ENCODE measurements at regions not wholly inside any gene's neighbourhood (a gene's known extent, or its start where the extent isn't known, plus 50 kb on each side); places are given as distances from the start of the nearest gene placed in this dataset.

DNA sequence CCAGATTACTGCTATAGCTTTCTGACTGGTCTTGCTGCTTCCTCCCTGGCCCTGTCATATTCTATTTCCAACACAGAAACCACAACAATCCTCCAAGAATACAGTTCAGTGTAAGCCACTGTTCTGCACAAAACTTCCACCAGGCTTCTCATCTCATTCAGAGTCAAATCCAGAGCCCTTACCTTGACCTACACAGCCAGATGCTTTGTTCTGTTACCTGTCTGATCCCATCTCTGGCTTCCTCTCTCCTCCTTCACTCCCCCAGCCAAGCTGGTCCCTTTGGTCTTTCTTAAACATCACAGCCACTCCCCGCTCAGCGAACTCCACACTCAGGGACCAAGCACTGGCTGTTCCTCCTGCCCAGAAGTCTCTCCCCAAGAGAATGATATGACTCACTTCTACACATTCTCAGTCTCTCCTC is 84.8 kb upstream of the BMP2K start:
- no CpG with 5 or more reads among the region's 2 CpGs for WGBS (ENCODE audit: extremely low coverage, insufficient read length, low lambda C conversion rate)

More for the DNA sequence above, 84.8 kb upstream of the BMP2K start:
- Mint-ChIP-seq H3K4me1 (peaks cover 0 to 11% of the 10 kb centered on the region in 2 experiments; a peak in 2 of 4 replicates), H3K4me3 (no peak overlapping the region), H3K9me3 (no peaks in the 10 kb centered on the region), H3K36me3 (ENCODE audit: insufficient read depth in 1 of 3, low read depth in 3 of 3) (no peaks in the 10 kb centered on the region), H3K27me3 (ENCODE audit: low read depth) (no peaks in the 10 kb centered on the region; the same call in 1 of the 2 replicates), H3K27ac (no peak overlapping the region)
- no peaks in the 10 kb centered on the region for H3K9me3 ChIP-seq (ENCODE audit: control insufficient read depth, low read depth, low read length)
- no peaks in the 10 kb centered on the region for H3K79me1 ChIP-seq (ENCODE audit: insufficient read depth, low read depth, low read length, poor library complexity, severe bottlenecking)
- no peak overlapping the region for H4K91ac ChIP-seq (ENCODE audit: insufficient read length, low read depth, low read length)
- H3K14ac ChIP-seq (ENCODE audit: insufficient read depth, low read length), result no peak overlapping the region
- H3K23ac ChIP-seq (ENCODE audit: insufficient read length, low read depth, low read length), result no peak overlapping the region
- no peak overlapping the region for H2AK5ac ChIP-seq (ENCODE audit: insufficient read length, low read length)
- DNase-seq, result no peak
- H3K4ac ChIP-seq (ENCODE audit: low read depth, low read length), result no peak overlapping the region
- no peaks in the 10 kb centered on the region for H3K79me2 ChIP-seq (ENCODE audit: insufficient read depth, low read length)
- no peaks in the 10 kb centered on the region for H4K20me1 ChIP-seq (ENCODE audit: control insufficient read depth, insufficient read depth, insufficient read length)
- no peak overlapping the region for H2BK20ac ChIP-seq (ENCODE audit: low read depth, low read length, poor library complexity, severe bottlenecking)
- no peak overlapping the region for H4K8ac ChIP-seq (replicated peaks; ENCODE audit: insufficient read length, low read depth, low read length)
- H3K9ac ChIP-seq (ENCODE audit: extremely low read depth, insufficient read length, low read length), result no peak overlapping the region
- no peak overlapping the region for H3K27ac ChIP-seq (ENCODE audit: insufficient read length, low read depth, low read length)
- TF ChIP-seq, protein P1, sequence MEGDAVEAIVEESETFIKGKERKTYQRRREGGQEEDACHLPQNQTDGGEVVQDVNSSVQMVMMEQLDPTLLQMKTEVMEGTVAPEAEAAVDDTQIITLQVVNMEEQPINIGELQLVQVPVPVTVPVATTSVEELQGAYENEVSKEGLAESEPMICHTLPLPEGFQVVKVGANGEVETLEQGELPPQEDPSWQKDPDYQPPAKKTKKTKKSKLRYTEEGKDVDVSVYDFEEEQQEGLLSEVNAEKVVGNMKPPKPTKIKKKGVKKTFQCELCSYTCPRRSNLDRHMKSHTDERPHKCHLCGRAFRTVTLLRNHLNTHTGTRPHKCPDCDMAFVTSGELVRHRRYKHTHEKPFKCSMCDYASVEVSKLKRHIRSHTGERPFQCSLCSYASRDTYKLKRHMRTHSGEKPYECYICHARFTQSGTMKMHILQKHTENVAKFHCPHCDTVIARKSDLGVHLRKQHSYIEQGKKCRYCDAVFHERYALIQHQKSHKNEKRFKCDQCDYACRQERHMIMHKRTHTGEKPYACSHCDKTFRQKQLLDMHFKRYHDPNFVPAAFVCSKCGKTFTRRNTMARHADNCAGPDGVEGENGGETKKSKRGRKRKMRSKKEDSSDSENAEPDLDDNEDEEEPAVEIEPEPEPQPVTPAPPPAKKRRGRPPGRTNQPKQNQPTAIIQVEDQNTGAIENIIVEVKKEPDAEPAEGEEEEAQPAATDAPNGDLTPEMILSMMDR (conservative IDR thresholded peaks at IDR 0.05), result no peak
- H3K27me3 ChIP-seq (ENCODE audit: insufficient read depth, low read length), result no peaks in the 10 kb centered on the region
- H2BK15ac ChIP-seq (ENCODE audit: low read depth, low read length), result no peak overlapping the region
- no peak overlapping the region for H3K4me2 ChIP-seq (ENCODE audit: insufficient read depth, insufficient read length, low read length)
- H3K18ac ChIP-seq (ENCODE audit: insufficient read length, low read depth, low read length), result no peak overlapping the region
- no peaks in the 10 kb centered on the region for H3K23me2 ChIP-seq (ENCODE audit: insufficient read length, low read depth, low read length, poor library complexity, severe bottlenecking)
- no peak overlapping the region for H2BK120ac ChIP-seq (ENCODE audit: low read depth, low read length, poor library complexity, severe bottlenecking)
- H4K5ac ChIP-seq (ENCODE audit: insufficient read length, low read depth, low read length), result no peak overlapping the region
- no peak overlapping the region for H2BK5ac ChIP-seq (ENCODE audit: insufficient read length, low read length)
- no peak overlapping the region for H3K56ac ChIP-seq (ENCODE audit: insufficient read length, low read depth, low read length)
- no peak overlapping the region for H3T11ph ChIP-seq (ENCODE audit: low read length)
- H2AFZ ChIP-seq (ENCODE audit: low read length), result no peak overlapping the region
- peaks cover 3% of the 10 kb centered on the region; the same call in 1 of the 2 replicates for H3K4me1 ChIP-seq (ENCODE audit: insufficient read depth, low read length)
- H2BK12ac ChIP-seq (ENCODE audit: insufficient read length, low read depth, low read length), result no peak overlapping the region
